OCI-LY7 (cell line): ENCODE measurements at regions not wholly inside any gene's neighbourhood (a gene's known extent, or its start where the extent isn't known, plus 50 kb on each side); places are given as distances from the start of the nearest gene placed in this dataset.

Experiments
- BruUV-seq: library from RNA; stranded (reverse); fragments of 400-500 nt; replicated peaks from 2 replicates; lab custom pipeline; 2021; lab: Mats Ljungman, UMichigan
- CTCF ChIA-PET: fragments of 300-600 bp; sonication (Branson Sonifier 250); formaldehyde crosslinking; loops from one replicate; lab custom pipeline; 2022; ENCODE audit warnings: antibody characterized with exemption; ENCODE audit not compliant: unreplicated experiment; lab: Charles Lee
- POLR2A ChIA-PET: fragments of 300-600 bp; sonication (Branson Sonifier 250); formaldehyde crosslinking; loops from one replicate; lab custom pipeline; 2022; ENCODE audit warnings: antibody characterized with exemption; lab: Charles Lee
- DNase-seq: peaks from one replicate; pipeline ENCODE4 v3.0.0-alpha.2; 2015; ENCODE audit warnings: low spot score
- H2AFZ ChIP-seq: fragments of 200-600 bp; sonication (generic), shearing (Covaris generic); 2 replicates; pipeline ENCODE4 v1.6.1; 2014; ENCODE audit warnings: mild to moderate bottlenecking, antibody characterized with exemption, low read length, moderate library complexity
- H3K27ac ChIP-seq: fragments of 200-600 bp; sonication (generic); 2 replicates; pipeline ENCODE4 v1.5.1; 2014; ENCODE audit warnings: mixed run types, low read depth, mild to moderate bottlenecking, moderate library complexity, low read length, inconsistent platforms; ENCODE audit not compliant: poor library complexity, severe bottlenecking
- H3K36me3 ChIP-seq: fragments of 200-600 bp; sonication (generic); 2 replicates; pipeline ENCODE4 v1.6.1; 2014; ENCODE audit warnings: mild to moderate bottlenecking, antibody characterized with exemption, low read length, moderate library complexity, mixed read lengths; ENCODE audit not compliant: insufficient read depth
- H3K4me1 ChIP-seq: fragments of 200-600 bp; sonication (generic); 2 replicates; pipeline ENCODE4 v1.5.1; 2014; ENCODE audit warnings: mild to moderate bottlenecking, low read length; ENCODE audit not compliant: insufficient read depth, poor library complexity, severe bottlenecking
- H3K4me2 ChIP-seq: fragments of 200-600 bp; sonication (generic); 2 replicates; pipeline ENCODE4 v1.6.1; 2014; ENCODE audit warnings: mild to moderate bottlenecking, low read length
- H3K4me3 ChIP-seq: fragments of 200-600 bp; sonication (generic); 2 replicates; pipeline ENCODE4 v1.5.1; 2014; ENCODE audit warnings: mild to moderate bottlenecking, low read depth, low read length; ENCODE audit not compliant: poor library complexity, severe bottlenecking
- H3K79me2 ChIP-seq: fragments of 200-600 bp; sonication (generic); 2 replicates; pipeline ENCODE4 v1.6.1; 2016; ENCODE audit warnings: low read depth, mild to moderate bottlenecking, low read length, moderate library complexity, mixed read lengths; ENCODE audit not compliant: insufficient read depth
- H3K9me2 ChIP-seq: fragments of 200-600 bp; sonication (generic); 2 replicates; pipeline ENCODE4 v1.6.1; 2016; ENCODE audit warnings: mild to moderate bottlenecking, low read length, mixed read lengths; ENCODE audit not compliant: insufficient read depth
- H3K9me3 ChIP-seq: fragments of 200-600 bp; sonication (generic); 2 replicates; pipeline ENCODE4 v1.6.1; 2014; ENCODE audit warnings: mild to moderate bottlenecking, mixed run types, low read length, mixed read lengths
- H4K20me1 ChIP-seq: fragments of 200-600 bp; sonication (generic); 2 replicates; pipeline ENCODE4 v1.6.1; 2014; ENCODE audit warnings: mild to moderate bottlenecking, antibody characterized with exemption, low read length, moderate library complexity, mixed read lengths; ENCODE audit not compliant: insufficient read depth
- EZH2phosphoT487 ChIP-seq: fragments of 200-600 bp; sonication (generic); IDR thresholded peaks from 2 replicates; pipeline ENCODE4 v1.6.1; 2018; ENCODE audit warnings: low read depth, borderline replicate concordance, mild to moderate bottlenecking, mixed run types, antibody characterized with exemption, low read length, moderate library complexity, mixed read lengths
- intact Hi-C: fragments of 100-400 bp; cut with micrococcal nuclease; formaldehyde crosslinking; loops from one replicate; pipeline ENCODE4 v1.10.0; 2022; ENCODE audit not compliant: unreplicated experiment
- TF ChIP-seq, protein P1 (sequence below): fragments of 200-600 bp; sonication (generic); conservative IDR thresholded peaks from 2 replicates; pipeline ENCODE4 v1.5.1; 2014; ENCODE audit warnings: mild to moderate bottlenecking, antibody characterized with exemption, low read length, moderate library complexity, mixed read lengths

DNA sequence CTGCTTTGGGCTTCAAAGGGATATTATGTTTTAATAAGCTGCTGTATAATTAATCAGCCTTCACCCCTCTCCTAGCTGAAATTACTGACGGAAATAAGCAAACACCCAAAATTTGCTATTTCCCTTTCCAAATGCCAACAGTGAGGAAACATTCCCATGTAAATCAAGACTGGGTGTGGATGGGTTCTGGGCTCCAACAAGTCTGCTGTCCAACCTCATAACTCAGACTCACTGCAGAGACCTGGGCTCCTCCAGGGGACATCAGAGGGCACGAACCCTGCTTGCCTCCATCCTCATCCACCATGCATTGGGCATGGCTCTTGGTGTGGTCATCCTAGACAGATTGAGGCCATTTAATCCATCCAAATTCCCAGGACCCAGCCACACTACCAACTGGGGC, 173.7 kb downstream of the C1D start:
- H3K27ac ChIP-seq: no peak overlapping the region
- H3K79me2 ChIP-seq: no peaks in the 10 kb centered on the region
- no peaks in the 10 kb centered on the region for H3K4me1 ChIP-seq
- intact Hi-C loops: no loop called here
- TF ChIP-seq EZH2phosphoT487: no peak
- TF ChIP-seq, protein P1, sequence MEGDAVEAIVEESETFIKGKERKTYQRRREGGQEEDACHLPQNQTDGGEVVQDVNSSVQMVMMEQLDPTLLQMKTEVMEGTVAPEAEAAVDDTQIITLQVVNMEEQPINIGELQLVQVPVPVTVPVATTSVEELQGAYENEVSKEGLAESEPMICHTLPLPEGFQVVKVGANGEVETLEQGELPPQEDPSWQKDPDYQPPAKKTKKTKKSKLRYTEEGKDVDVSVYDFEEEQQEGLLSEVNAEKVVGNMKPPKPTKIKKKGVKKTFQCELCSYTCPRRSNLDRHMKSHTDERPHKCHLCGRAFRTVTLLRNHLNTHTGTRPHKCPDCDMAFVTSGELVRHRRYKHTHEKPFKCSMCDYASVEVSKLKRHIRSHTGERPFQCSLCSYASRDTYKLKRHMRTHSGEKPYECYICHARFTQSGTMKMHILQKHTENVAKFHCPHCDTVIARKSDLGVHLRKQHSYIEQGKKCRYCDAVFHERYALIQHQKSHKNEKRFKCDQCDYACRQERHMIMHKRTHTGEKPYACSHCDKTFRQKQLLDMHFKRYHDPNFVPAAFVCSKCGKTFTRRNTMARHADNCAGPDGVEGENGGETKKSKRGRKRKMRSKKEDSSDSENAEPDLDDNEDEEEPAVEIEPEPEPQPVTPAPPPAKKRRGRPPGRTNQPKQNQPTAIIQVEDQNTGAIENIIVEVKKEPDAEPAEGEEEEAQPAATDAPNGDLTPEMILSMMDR: no peak
- no peaks in the 10 kb centered on the region for H3K9me3 ChIP-seq
- no peak for DNase-seq
- no peaks in the 10 kb centered on the region for H4K20me1 ChIP-seq
- no TSS peak for BruUV-seq
- H3K36me3 ChIP-seq: no peaks in the 10 kb centered on the region
- H3K4me2 ChIP-seq: no peak overlapping the region
- H2AFZ ChIP-seq: no peak overlapping the region
- no peaks in the 10 kb centered on the region for H3K9me2 ChIP-seq
- POLR2A ChIA-PET: interaction anchor here (1.0 kb wide), 1 partner anchor 27 kb away, joined by 3 read pairs; no protein-coding TSS in a partner anchor
- H3K4me3 ChIP-seq: no peak overlapping the region
- CTCF ChIA-PET: no interaction called here

GRCh38 chr2:67891642-67892041, 171.2 kb downstream of the C1D start:
- CTCF ChIA-PET: no interaction called here
- no peak for DNase-seq
- H3K4me1 ChIP-seq: no peaks in the 10 kb centered on the region
- H2AFZ ChIP-seq: no peak overlapping the region
- H3K9me3 ChIP-seq: no peaks in the 10 kb centered on the region
- H3K4me2 ChIP-seq: no peak overlapping the region
- no TSS peak for BruUV-seq
- H3K9me2 ChIP-seq: no peaks in the 10 kb centered on the region
- H3K27ac ChIP-seq: no peak overlapping the region
- H4K20me1 ChIP-seq: no peaks in the 10 kb centered on the region
- POLR2A ChIA-PET: interaction anchor here (0.6 kb wide), 1 partner anchor 1463 kb away, joined by 5 read pairs; no protein-coding TSS in a partner anchor
- no peak overlapping the region for H3K4me3 ChIP-seq
- no peaks in the 10 kb centered on the region for H3K36me3 ChIP-seq
- intact Hi-C loops: no loop called here
- TF ChIP-seq, protein P1: no peak
- no peak for TF ChIP-seq EZH2phosphoT487
- H3K79me2 ChIP-seq: no peaks in the 10 kb centered on the region

- no peaks in the 10 kb centered on the region for H3K4me1 ChIP-seq
- H3K4me2 ChIP-seq: no peak overlapping the region
- H3K4me3 ChIP-seq: no peak overlapping the region
- H3K9me3 ChIP-seq: no peaks in the 10 kb centered on the region
- no peaks in the 10 kb centered on the region for H3K9me2 ChIP-seq
- ChIA-PET CTCF (no interaction called here), POLR2A (no interaction called here)
- no peak overlapping the region for H3K27ac ChIP-seq
- no peak for DNase-seq
- BruUV-seq: no TSS peak
- H3K79me2 ChIP-seq: no peaks in the 10 kb centered on the region
- H3K36me3 ChIP-seq: no peaks in the 10 kb centered on the region
- intact Hi-C loops: no loop called here
- TF ChIP-seq, protein P1: no peak
- TF ChIP-seq EZH2phosphoT487: no peak
- no peaks in the 10 kb centered on the region for H4K20me1 ChIP-seq
- H2AFZ ChIP-seq: no peak overlapping the region
Observed at GRCh38 chr2:67892339-67892846, 170.4 kb downstream of the C1D start.
